ENCODE measurements at regions not wholly inside any gene's neighbourhood (a gene's known extent, or its start where the extent isn't known, plus 50 kb on each side); places are given as distances from the start of the nearest gene placed in this dataset.
"Not testable (repeated sequence)": the region's sequence is repeated elsewhere in the genome, so short reads cannot be mapped to it uniquely, and the experiment has no call there.

DNA sequence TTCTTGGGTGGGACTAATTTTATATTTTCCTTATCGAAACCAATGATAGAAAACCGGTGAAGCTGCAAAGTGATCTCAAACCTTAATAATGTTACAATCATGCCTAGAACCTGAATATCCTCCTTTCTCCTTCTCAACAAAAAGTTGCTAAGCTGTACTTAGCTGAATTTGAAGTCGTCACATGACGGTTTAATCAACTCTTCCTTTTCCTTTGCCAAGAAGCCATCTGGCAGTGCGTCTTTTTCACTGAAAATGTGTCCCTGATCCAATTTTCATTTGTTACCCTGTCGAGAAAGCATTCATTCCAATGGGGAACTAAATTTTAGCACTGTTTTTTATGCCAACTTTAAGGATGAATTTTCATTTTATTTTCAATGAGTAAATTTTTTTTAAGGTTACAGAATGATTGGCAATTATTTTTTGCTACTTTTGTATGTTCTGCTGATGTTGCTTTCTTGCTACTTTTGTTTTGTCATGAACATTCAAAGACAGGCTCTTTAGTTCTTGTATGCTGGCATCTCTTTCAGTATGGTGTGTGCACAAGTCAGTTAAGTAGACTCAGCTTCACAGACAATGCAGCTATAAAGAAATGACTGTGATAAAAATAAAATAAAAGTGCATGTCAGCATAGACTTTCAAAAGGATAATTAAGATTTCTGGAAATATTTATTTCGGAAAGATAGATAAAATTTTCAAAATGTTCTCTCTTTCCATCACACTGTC lies 980.0 kb downstream of the DNAJB9 start:
- no peak for FAIRE-seq
- DNase-seq (ENCODE audit: low spot score in 2 of 2) = no peak

DNA sequence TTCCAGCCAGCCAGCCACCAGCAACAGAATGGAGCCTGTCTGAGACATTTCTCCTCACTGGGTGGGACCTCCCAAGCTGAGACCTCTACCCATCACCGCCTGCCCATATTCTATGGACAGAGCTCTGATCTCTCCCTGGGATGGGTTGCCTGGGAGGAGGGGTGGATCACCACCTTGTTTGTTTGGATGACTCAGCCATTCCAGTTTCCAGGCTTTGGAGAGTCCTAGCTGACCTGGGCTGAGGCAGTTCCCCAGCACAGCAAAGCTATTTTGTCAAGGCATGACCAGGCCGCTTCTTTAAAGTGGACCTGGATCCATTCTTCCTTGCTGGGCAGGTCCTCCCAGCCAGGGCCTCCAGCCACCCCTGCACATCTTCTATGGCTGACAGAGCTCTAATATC lies 982.3 kb downstream of the DNAJB9 start:
- DNase-seq (ENCODE audit: low spot score in 2 of 2) = no peak
- FAIRE-seq = no peak

DNA sequence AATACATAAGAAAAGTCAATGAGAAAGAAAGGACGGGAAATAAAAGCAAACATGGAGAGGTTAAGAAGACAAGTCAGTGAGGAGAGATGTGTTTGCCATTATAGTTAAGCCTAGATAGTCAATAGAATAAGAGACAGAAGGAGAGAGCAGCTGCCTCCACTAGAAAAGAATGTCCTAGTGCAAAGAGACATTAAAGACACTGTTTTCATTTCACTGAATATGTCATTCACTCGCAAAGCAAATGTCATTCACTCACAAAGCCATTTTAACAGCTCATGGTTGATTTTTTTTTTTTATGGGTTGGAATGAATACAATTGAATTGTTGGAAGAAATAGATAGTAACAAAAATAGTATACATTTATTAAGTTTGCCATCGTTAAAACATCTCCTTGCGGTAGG lies 1007.6 kb downstream of the DNAJB9 start:
- no peak for DNase-seq (ENCODE audit: low spot score in 2 of 2)
- no peak for FAIRE-seq

DNA sequence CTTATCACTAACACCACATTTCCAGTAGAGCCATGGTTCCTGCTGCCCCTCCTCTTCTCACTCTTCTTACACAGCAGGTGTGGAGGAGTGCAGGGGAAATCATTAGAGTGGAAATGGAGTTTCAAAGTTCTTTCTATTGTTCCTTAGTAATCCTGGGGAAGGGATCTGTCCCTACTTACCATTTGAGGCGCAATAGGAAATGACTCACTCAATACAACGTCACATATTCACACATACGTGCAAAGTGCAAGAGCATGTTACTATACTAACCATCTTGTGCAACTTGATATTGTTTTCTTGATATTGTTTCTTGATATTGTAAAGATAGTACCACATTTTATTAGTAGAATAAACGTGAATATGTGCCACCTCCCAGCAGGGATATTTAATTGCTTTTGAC lies 1010.2 kb downstream of the DNAJB9 start:
- DNase-seq (ENCODE audit: low spot score in 2 of 2) = no peak
- no peak for FAIRE-seq

DNA sequence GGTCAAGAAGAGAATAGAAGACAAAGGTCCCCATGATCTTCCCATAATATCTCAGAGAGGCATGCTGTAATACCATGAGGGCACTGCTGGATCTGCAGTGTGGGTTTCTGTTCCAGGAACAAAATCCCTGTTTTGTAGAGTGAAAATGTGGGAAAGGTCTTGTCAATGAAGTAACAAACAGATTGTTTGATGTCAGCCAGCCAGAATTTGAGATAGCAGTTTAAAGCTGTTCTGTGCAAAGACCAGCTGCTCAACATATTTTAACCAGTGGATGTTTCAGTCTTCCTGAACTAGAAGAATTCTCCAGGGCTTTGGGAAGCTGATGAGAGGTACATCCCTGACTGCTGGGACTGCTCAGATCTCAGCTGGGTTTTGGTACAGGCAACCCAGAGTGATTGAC lies 1012.5 kb downstream of the DNAJB9 start:
- no peak for FAIRE-seq
- no peak for DNase-seq (ENCODE audit: low spot score in 2 of 2)

DNA sequence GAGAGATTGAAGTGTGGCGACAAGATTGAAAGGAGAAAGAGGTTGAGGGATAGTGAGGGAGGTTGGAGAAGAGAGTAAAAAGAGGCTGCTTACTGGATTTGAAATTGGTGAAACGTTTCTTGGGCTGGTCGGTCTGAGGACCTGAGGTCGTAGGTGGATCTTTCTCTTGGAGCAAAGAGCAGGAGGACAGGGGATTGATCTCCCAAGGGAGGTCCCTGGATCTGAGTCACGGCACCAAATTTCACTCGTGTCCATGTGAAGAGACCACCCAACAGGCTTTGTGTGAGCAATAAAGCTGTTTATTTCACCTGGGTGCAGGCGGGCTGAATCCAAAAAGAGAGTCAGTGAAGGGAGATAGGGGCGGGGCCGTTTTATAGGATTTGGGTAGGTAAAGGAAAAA lies 1027.3 kb downstream of the DNAJB9 start:
- not testable (repeated sequence) for DNase-seq (ENCODE audit: low spot score in 2 of 2); FAIRE-seq

DNA sequence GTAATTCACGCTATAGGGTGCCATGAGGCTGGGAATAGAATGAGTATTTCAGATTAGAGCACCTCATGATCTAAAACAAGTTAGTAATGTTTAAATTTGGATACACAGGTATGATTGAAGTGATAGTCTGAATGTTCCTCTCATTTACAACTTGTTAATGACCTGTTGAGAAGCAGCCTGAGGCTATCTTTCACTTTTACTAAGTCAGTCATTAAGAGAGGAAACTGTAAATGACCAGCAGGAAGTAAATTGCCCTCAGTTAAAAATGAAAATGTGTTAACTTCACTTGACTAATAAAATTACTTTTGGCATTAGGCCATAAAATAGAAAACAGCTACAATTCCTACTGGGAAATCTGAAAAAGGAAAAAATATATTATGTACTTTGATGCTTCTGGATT lies 1042.0 kb downstream of the DNAJB9 start:
- FAIRE-seq (no peak), DNase-seq (ENCODE audit: low spot score in 2 of 2) (no peak)

DNA sequence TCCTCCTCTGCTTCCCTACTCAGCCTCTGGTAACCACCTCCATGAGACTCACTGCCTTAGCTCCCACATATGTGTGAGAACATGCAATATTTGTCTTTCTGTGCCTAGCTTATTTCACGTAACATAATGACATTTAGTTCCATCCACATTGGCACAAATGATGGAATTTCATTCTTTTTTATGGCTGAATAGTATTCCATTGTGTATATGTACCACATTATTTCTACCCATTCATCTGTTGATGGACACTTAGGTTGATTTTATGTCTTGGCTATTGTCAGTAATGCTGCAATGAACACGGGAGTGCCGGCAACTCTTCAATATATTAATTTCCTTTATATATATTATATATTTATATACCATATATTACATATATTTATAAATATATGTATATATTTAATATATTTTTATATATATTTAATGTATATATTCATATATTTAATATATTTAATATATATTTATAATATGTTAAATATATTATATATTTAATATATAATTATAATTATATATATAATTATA lies 1046.9 kb downstream of the DNAJB9 start:
- FAIRE-seq (no peak), DNase-seq (ENCODE audit: low spot score in 2 of 2) (no peak)

DNA sequence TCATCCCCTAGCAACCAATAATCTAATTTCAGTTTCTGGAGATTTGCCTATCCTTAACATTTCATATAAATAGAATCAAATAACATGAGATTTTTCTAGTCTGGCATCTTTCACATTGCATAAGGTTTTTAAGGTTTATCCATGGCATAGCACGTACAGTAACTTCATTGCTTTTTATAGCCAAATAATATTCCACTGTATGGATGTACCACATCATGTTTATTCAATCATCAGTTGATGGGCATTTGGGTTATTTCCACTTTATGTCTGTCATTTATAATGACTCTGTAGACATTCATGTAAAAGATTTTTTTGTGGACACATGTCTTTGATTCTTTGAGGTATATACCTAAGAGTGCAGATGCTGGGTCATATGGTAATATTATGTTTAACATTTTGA lies 1052.6 kb downstream of the DNAJB9 start:
- FAIRE-seq = no peak
- no peak for DNase-seq (ENCODE audit: low spot score in 2 of 2)

DNA sequence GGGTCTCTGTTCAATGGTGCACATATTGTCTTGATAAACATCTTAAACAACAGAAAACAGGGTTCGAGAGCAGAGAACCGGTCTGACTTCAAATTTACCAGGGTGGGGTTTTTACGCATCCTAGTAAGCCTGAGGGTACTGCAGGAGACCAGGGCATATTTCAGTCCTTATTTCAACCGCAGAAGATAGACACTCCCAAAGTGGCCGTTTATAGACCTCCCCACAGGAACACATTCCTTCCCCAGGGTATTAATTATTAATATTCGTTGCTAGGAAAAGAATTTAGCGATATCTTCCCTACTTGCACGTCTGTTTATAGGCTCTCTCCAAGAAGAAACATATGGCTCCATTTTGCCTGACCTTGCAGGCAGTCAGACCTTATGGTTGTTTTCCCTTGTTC lies 1063.2 kb downstream of the DNAJB9 start:
- DNase-seq (ENCODE audit: low spot score in 2 of 2); FAIRE-seq: not testable (repeated sequence)

DNA sequence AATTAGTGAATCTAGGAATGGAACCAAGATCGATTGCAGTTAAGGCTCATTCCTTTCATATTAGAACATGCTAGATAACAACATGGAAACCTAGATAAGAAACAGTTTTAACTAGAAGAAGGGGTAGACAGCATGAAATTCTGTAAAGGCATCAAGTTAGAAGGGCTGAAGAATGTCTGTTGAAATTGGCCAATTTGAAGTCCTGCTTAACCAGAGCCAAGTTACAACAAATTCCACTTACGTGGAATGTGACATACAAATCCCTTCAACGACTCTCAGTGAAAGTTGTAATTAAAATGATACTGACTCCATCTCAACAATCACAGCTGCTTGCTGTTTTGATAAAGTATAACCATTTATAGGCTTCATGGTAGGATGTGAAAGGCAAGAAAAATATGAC lies 1065.7 kb downstream of the DNAJB9 start:
- DNase-seq (ENCODE audit: low spot score in 2 of 2) (no peak), FAIRE-seq (no peak)

DNA sequence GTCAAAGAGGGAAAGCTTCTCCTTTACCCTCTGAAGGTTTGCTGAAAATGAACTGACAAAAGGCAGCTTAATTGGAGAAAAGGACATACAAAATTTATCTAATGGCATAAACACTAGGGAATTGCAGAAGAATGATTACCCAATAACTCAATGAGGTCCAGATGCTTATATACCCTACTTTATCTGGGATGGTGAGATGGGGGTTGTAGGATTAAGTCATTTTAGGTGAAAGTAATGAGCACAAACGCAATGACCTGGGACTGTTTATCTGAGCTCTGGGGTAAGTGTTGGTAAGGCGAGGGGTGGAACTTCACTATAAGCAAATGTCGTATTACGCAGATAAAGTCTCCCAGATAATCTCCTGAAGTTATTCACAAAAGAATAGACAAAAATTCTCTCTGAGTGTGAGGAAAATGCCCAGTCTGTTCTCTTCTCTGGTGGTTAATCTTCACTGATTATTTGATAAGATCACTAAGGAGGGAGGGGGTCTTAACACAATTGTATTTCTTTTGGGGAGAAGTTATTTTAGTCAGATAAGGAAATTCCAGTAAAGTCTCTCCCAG lies 1067.8 kb downstream of the DNAJB9 start:
- FAIRE-seq (no peak), DNase-seq (ENCODE audit: low spot score in 2 of 2) (no peak)

DNA sequence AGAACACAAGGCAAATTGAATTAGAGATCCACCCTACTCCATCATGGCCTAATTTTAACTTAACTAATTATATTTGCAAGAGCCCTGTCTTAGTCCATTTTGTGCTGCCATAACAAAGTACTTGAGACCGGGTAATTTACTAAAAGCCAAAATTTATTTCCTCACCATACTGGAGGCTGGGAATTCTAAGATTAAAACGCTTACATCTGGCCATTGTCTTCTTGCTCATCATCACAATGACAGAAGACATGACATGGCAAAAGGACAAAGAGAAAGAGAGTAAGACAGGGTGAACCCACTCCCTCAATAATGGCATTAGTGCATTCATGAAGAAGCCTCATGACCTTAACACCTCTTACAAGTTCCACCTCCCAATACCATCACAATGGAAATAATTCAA lies 1068.6 kb downstream of the DNAJB9 start:
- DNase-seq (ENCODE audit: low spot score in 2 of 2) (no peak), FAIRE-seq (no peak)

DNA sequence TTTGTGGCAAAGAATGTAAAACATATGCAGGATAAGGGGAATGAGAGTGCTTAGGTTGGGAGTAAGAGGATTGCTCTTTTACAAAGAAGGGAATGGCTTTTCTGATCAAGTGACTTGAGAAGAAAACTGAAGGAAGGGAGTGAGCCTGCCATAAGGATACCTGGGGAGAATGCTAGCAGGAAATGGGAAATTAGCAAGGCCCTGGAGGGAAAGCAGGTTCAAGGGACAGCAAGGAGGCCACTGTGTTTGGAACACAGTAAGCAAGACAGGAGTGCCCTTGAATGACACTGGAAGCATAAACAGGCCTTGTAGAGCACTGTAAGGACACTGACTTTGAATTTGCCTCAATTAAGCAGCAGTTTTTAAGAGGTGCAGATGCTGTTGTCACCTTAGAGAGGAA lies 1069.9 kb downstream of the DNAJB9 start:
- FAIRE-seq = no peak

DNA sequence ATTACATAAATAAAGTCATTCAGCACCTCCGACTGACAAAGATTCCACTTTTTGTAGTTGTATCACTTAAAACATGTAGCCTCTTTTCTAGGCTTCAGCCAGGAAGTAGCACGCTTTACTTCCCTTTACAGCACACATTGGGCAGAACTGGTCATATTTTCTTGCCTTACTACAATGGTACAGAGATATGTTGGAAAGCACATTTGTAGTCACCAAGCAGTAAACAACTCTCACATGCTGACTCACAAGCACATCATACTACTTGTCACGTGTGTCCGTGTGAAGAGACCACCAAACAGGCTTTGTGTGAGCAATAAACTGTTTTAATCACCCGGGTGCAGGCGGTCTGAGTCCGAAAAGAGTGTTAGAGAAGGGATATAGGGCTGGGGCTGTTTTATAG lies 1071.8 kb downstream of the DNAJB9 start:
- FAIRE-seq = no peak

More for the DNA sequence above, 1069.9 kb downstream of the DNAJB9 start:
- no peak for DNase-seq (ENCODE audit: low spot score in 2 of 2)

DNA sequence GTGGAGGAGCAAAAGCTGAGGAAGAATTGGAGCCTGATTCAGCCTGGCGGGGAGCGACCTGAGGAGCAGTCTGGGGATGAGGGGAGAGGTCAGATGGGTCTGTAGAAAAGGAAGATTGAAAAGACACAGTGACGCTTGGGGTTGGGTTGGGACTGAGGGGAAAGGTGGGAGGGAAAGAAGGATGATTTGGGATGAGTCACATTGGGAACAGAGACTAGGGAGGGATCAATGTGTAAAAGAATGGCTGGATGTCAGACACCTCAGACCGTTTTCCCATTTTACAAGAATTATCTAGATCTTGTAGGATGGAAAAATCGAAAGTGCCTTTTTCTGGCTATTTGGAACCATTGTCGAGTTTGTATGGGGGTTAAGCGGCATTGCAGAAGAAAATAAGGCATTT lies 1076.5 kb downstream of the DNAJB9 start:
- DNase-seq (ENCODE audit: low spot score in 2 of 2) = no peak
- FAIRE-seq = no peak

More for the DNA sequence above, 1071.8 kb downstream of the DNAJB9 start:
- no peak for DNase-seq (ENCODE audit: low spot score in 2 of 2)

DNA sequence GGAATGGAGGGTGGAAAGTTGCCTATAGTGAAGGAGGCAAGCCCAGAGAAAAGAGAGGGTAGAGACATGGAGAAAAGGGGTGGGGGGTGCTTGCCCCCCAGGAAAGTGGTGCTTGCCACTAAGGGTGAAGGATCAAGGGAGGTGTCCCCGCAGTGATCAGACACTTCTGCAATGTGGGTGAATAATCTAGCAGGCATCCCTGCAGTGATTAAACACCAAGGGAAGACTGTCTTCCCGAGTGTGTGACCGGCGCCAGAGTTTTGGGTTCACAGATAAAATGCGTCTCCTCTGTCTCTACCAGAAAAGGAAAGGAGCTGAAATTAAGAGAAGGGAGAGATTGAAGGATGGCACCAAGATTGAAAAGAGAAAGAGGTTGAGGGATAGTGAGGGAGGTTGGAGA lies 1076.9 kb downstream of the DNAJB9 start:
- FAIRE-seq; DNase-seq (ENCODE audit: low spot score in 2 of 2): not testable (repeated sequence)

DNA sequence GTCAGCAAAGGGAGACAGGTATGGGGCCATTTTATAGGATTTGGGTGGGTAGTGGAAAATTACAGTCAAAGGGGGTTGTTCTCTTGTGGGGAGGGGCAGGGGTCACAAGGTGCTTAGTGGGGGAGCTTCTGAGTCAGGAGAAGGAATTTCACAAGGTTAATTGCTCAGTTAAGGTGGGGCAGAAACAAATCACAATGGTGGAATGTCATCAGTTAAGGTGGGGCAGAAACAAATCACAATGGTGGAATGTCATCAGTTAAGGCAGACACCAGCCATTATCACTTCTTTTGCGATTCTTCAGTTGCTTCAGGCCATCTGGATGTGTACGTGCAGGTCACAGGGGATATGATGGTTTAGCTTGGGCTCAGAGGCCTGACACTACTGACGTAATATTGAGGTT lies 1077.6 kb downstream of the DNAJB9 start:
- FAIRE-seq; DNase-seq (ENCODE audit: low spot score in 2 of 2): not testable (repeated sequence)

DNA sequence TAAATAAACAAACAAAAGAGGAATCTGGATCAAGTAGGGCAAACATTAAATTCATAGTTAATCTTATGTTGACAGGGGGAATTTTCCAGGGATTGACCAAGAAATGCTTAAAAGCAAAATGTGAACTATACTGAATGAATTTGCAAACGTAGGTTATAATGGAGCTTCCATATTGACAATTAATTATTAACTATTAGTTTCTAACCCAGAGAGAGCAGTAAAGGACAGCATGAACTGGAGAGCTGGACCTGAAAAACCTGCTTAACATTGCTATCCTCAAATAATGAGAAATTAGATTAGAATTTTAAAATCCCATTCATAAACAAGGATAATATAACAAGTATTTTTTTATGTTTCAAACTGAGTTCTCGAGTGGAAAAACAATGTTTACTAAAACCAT lies 1089.6 kb downstream of the DNAJB9 start:
- no peak for DNase-seq (ENCODE audit: low spot score in 2 of 2)
- FAIRE-seq = no peak

DNA sequence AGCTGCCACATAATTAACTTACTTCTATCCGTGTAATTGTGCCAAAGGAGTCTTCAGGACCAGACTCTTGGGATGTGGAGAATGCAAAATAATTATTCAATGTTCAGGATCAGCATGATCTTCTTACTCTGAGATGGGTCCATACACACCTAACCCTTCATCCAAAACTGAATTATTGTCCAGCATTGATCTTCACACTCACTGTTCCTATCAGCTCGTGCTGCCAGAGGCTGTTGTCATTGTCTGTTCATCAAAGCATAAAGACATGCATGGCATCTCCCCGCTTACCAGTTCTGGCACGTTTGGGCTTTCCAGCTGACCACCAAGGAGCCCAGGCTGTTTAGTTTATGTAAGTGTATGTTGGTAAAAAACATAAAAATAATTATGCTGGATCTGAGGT lies 1090.7 kb downstream of the DNAJB9 start:
- FAIRE-seq (no peak), DNase-seq (ENCODE audit: low spot score in 2 of 2) (no peak)

DNA sequence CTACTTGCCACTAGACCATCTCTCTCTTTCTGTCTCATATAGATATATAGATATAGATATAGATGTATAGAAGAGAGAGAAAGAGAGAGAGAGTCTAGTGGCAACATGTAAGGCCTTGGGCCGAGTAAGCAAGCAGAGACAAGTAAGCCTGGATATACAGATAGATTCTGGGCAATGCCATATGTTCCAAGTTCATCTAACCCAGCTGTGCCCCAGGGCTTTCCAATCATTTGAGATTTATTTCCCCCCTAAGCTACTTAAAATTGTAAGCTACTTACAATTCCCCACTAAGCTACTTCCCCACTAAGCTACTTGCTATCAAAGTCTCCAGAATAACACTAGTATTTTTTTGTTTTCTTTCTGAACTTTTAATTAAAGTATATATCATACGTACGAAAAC lies 1094.1 kb downstream of the DNAJB9 start:
- no peak for FAIRE-seq
- no peak for DNase-seq (ENCODE audit: low spot score in 2 of 2)

DNA sequence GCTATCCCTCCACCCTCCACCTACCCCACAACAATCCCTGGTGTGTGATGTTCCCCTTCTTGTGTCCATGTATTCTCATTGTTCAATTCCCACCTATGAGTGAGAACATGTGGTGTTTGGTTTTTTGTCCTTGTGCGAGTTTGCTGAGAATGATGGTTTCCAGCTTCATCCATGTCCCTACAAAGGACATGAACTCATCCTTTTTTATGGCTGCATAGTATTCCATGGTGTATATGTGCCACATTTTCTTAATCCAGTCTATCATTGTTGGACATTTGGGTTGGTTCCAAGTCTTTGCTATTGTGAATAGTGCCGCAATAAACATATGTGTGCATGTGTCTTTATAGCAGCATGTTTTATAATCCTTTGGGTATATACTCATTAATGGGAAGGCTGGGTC lies 1117.6 kb downstream of the DNAJB9 start:
- FAIRE-seq; DNase-seq (ENCODE audit: low spot score in 2 of 2): not testable (repeated sequence)
